Mammary epithelial cell (primary cell): ENCODE measurements at regions not wholly inside any gene's neighbourhood (a gene's known extent, or its start where the extent isn't known, plus 50 kb on each side); places are given as distances from the start of the nearest gene placed in this dataset.

Experiments used
- CTCF ChIP-seq, 2 donors: IDR thresholded peaks in 1 of 2; conservative IDR thresholded peaks in 1 of 2; 2 replicates each; pipeline ENCODE4 v1.5.1; 2011 to 2012; ENCODE audit warnings: inconsistent platforms in 2 of 2, low read length in 2 of 2, mild to moderate bottlenecking in 2 of 2, control low read depth in 1 of 2, low read depth in 1 of 2; ENCODE audit not compliant: insufficient read depth in 1 of 2; ENCODE audit errors: extremely low read depth in 1 of 2
- EZH2 ChIP-seq: IDR thresholded peaks from 2 replicates; pipeline ENCODE4 v1.6.1; 2012; ENCODE audit warnings: low read length, inconsistent platforms, borderline replicate concordance

- TF ChIP-seq CTCF (conservative IDR thresholded peaks at IDR 0.05 in 1 of 2, IDR thresholded peaks at IDR 0.05 in 1 of 2; ENCODE audit: extremely low read depth in 1 of 2, insufficient read depth in 1 of 2, low read depth in 1 of 2, low read length in 2 of 2) (no peak), EZH2 (no peak)
Observed at GRCh38 chr2:72015266-72015665, 132.4 kb downstream of the CYP26B1 start.
